GM19025 (cell line): ENCODE measurements at regions not wholly inside any gene's neighbourhood (a gene's known extent, or its start where the extent isn't known, plus 50 kb on each side); places are given as distances from the start of the nearest gene placed in this dataset.

ENCODE experiments used
- ATAC-seq: cut with Tn5 transposase; IDR thresholded peaks from one replicate; pipeline ENCODE4 v1.9.1; 2021; ENCODE audit warnings: mild to moderate bottlenecking, low read depth, moderate library complexity; ENCODE audit not compliant: unreplicated experiment

DNA sequence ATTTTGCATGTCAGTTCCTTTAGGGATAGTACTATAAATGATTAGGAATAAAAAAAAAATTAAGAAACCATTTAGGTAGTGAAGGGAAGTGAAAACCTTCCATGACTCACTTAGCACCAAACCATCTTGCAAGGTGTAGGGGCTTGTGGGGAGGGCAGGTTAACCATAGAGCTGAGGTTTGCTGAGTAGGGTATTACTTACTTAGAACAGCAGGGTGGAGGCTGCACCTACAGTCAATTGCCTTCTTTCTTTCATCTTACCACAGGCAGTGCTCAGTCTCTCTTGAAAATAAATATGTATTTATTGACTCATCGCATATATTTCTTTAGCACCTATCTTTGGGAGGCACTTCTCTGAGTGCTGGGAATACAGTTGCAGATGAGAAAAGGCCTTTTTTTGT is 104.9 kb upstream of the GIMD1 start:
- no peak for ATAC-seq

DNA sequence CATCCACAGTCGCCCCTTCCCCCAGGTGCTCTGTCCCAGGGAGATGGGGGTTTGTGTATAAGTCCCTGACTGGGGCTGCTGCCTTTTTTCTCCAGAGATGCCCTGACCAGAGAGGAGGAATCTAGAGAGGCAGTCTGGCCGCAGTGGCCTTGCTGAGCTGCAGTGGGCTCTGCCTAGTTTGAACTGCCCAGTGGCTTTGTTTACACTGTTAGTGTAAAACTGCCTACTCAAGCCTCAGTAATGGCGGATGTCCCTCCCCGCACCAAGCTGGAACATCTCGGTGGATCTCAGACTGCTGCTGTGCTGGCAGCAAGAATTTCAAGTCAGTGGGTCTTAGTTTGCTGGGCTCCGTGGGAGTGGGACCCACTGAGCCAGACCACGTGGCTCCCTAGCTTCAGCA is 102.6 kb upstream of the GIMD1 start:
- ATAC-seq = no peak

DNA sequence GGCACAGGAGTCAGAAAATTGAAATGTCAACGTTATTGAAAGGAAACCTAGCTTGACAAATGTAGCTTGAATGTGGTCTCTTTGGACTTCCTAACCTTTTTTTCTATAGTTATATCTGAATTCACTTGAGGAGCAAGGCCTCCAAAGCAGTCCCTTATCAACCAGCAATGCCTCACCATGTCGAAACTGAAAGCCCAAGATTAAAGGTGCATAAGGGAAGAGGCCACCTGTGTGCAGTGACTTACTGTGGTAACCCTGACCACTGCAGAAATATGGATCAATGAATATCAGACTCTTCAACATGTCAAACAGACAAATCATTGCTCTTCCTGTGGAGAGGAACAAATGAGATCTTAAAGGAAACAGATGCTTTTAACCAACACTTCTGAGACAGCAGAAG is 95.0 kb upstream of the GIMD1 start:
- no peak for ATAC-seq

DNA sequence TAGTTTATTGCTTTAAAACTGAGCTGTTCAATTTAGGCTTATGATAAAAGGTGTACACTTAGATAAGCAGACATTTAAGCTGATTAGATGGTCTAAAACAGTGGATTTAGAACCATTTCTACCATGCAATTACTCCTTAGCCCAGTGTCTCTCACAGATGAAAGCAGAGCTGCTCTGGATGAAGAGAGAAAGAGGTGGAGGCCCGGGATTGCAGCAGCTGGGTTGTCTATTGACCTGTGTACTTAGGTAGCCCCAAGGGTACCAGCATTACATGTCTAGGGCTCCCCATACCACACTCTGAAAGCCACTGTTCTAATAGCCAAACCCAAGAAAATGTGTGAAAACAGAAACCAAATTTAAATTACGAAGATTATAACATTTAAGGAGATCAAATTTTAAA is 86.0 kb upstream of the GIMD1 start:
- ATAC-seq = no peak

DNA sequence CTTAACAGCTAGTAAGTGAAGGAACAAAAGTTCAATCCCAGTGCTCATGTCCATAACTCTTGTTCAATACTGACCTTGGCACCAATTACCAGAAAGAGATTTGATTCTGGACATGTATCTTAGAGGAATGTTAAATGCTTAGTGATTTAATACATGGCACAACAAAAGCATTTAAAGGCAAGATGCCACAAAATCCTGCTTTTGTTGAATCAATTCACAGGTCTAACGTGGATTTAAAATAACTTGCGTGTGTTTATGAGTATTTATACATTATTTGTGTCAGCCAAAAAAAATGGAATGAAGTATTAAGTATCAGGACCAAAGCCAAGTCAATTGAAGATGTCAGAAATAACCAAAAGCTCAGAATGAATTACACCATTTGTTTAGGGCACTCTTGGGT is 85.4 kb upstream of the GIMD1 start:
- no peak for ATAC-seq

DNA sequence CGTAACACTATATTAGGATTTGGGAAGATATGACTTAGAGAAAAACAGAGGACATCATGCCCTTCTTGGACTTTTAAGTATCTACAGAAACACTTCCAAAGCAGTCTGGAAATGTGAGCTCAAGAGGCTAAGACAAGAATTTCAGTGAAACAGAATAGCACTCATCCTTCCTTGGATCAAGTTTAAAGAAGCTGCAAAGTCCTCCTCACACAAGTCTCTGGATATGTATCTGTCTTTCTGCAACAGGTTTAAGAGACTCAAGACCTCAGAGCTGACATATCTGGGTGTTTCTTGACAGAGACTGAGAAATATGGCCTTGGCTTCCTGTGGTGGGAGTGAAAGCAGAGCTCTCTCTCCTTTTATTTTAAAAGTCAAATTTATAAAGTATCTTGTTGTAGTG is 82.5 kb upstream of the GIMD1 start:
- ATAC-seq = no peak

DNA sequence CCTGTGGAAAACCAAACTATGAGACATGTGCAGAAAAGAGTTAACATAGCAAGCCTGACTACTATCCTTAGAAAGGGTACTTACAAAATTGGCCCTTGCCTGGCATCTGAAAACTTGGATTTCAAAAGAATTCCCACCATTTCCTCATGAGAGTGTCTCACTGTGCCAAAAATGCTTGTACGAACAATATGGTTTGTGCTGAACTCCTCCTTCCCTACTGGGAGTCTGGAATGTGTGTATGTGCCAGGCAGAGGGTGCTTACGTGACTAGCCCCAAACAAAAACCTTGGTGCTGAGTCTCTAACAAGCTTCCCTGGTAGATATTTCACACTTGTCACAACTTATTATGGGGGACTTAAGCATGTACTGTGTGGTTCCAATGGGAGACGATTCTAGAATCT is 81.7 kb upstream of the GIMD1 start:
- ATAC-seq = no peak

DNA sequence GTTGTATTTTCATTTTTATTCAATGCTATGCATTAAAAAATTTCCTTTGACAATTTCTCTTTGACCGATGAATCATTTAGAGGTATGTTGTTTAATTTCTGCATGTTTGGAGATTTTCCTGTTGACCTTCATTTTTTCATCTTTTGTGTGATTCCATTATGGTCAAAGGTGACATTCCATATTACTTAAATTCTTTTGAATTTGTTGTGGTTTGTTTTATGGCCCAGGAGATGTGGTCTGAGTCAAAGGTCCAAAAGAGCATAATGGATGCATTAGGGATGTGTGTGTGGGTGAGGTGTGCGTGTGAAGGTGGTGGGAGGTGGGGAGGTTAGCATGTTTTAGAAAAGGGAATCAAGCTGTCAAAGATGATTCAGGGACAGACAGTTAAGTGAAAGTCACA is 76.0 kb upstream of the GIMD1 start:
- no peak for ATAC-seq

DNA sequence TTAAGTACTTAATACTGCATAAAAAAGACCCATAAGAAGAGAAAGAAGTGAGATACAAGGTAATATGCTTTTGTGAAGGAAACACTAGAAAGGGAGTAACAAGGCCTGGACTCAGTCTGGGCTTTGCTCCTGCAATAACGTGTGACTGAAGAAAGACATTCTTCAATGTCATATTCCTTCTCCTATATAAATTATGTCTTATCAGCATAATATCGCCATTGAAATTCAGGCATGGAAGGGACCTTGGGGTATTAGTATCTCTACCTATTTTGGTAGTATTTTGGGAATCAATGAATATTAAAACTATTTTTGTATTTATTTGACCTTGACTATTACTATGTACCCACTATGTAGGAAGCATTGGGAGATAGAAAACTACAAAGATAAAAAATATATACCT is 62.2 kb upstream of the GIMD1 start:
- no peak for ATAC-seq

DNA sequence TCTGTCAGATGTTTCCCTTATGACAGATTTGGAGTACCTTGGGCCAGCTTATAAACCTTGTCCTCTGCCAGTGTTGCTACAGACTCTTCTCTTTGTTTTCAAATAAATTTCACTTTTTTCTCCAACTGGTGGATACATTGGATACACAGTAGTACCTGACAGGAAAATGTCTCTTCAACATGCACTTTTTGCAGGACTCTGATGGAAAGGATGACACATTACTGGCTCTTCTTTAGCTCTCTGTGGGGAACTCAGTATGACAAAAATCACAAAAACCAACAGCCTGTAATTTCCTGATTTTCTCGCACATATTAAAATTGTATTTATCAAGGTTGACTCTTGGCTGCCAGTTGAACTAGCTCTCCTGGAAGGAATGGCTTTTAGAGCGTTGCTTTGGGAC is 61.3 kb upstream of the GIMD1 start:
- no peak for ATAC-seq

DNA sequence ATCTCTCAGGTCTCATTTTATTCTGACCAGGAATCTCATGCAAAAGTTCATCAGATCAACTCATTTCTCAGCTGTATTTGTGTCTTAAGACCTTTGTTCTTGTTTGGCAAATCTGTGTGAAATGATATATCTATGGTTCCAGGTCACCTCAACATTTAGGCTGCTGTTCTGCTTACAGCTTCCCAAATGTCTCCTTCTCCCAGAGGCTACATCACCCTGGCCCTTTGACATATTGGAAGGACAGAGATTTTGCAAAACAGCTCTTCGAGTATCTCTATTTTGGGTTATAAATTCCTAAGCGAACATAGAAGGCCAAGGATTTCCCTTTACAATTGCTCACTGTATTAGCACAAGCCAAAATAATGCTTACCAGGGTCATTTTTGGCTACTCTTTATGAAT is 57.5 kb upstream of the GIMD1 start:
- no peak for ATAC-seq

DNA sequence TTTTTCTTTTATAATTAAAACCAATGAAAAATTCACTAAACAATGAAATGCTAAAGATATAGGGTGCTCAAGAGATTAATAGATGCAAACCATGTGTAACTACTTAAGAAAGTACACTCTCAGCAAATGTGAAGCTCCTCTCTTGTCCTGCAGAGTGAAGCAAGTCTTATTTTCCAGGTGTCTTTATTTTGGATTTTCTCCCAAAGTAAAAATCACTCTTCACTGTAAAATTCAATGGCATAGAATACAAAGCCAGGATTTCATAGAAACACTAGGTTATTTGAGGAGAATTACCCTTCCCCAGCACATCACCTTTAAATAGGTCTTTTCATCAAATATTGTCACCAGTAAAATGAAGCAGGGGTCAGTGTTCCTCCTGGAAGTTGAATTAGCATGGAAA is 57.0 kb upstream of the GIMD1 start:
- ATAC-seq = no peak

DNA sequence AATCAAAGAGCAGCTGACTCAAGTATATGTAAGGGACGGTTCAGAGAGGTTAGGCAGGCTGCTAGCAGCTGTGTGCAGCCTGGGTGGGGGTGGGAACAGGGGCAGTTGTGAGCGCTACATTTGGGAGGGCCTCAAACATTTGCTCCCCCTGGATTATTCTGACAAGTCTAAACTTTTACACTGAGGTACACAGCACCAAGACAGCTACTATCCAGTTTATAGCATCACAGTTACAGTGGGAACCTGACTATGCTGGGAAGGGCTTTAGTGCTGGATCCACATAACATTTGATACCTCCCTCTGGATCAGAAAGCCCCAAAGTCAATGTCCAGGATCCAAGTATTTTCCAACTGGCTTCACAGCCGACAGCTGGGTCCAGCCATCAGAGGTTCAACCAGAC is 55.8 kb upstream of the GIMD1 start:
- no peak for ATAC-seq

DNA sequence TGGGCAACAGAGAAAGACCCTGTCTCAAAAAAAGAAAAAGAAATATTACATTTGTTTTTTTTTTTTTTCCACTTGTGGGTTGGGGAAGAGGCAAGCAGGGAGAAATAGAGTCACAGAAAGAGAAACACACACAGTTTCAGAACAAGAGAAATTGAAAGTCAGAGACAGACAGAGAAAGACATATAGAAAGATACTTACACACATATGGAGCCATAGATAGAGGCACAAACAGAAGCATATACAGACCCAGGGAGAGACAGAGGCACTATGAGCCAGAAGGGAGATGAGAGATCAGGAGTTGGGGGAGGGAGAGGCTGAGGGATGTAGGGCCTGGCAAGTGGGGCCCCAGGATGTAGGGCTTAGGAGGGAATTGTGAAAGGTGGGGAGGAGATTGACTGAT is 55.2 kb upstream of the GIMD1 start:
- no peak for ATAC-seq

DNA sequence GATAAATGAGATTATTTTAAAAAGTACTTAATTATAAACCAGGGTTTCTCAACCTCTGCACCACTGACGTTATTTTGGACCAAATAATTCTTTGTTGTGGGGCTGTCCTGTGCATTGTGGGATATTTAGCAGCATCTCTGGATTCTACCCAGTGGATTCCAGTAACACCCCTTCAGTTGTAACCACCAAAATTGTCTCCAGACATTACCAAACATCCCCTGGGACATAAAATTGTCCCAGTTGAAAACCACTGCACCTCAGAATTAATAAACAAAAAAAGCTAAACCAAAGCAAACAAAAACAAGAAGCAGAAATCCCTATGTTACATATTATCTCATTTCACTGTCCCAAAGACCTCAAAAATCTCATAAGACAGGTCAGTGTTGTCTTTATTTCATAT is 54.2 kb upstream of the GIMD1 start:
- no peak for ATAC-seq

DNA sequence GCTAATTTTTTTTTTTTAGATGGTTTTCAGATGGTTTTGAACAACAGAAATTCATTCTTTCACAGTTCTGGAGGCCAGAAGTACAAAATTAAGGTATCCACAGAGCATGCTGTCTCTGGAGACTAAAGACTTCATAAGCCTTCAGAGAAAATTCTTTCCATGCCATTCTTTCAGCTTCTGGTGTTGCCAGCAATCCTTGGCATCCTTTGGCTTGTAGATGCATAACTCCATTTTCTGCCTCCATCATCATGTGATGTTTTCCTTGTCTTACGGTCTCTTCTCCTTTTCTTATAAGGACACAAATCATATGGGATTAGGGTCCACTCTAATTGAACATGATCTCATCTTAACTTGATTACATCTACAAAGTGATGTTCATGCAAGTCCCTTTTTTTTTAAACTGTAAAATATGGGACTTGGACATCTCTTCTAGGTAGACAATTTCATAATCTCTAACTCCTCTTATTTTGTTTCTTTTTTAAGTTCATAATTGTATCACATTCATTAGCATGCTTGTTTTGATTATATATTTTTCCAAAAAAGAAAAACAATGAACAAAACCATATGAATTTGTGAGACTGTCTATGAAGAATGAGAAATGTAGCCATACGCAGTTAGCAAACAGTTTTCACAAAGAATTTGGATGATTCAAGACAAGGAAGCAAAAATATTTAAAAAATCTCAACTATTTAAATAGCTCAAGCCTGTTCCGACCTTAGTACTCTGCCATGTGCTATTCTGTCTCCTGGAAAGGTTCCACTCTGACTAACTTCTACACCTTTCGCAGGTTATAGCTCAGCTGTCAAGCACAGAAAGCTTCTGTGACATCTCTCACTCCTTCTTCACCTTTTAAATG is 53.1 kb upstream of the GIMD1 start:
- no peak for ATAC-seq

DNA sequence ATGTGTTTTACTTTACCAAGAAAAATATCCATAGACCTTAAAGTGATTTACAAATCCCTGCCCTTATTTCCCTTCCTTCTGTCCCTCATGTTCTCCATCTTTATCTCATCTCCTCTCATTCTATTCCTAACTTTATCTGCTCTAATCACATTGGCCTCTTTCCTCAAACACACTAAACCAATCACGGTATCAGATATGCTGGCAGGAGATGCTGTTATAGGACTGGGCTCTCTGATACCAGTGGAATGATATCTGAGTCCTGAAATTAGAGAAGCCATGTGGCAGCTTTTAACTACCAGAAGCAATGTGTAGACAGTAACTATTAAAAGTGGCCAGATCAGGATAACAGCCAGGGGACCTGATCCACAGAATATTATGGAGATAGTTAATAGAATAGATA is 49.9 kb upstream of the GIMD1 start:
- ATAC-seq = no peak
